ENCODE measurements at regions not wholly inside any gene's neighbourhood (a gene's known extent, or its start where the extent isn't known, plus 50 kb on each side); places are given as distances from the start of the nearest gene placed in this dataset.

- DNase-seq: no peak
Measured at GRCh38 chr22:25351631-25352293, 132.3 kb downstream of the CRYBB2 start.

GRCh38 chr22:25352294-25352680 is 132.8 kb downstream of the CRYBB2 start:
- DNase-seq: no peak

DNA sequence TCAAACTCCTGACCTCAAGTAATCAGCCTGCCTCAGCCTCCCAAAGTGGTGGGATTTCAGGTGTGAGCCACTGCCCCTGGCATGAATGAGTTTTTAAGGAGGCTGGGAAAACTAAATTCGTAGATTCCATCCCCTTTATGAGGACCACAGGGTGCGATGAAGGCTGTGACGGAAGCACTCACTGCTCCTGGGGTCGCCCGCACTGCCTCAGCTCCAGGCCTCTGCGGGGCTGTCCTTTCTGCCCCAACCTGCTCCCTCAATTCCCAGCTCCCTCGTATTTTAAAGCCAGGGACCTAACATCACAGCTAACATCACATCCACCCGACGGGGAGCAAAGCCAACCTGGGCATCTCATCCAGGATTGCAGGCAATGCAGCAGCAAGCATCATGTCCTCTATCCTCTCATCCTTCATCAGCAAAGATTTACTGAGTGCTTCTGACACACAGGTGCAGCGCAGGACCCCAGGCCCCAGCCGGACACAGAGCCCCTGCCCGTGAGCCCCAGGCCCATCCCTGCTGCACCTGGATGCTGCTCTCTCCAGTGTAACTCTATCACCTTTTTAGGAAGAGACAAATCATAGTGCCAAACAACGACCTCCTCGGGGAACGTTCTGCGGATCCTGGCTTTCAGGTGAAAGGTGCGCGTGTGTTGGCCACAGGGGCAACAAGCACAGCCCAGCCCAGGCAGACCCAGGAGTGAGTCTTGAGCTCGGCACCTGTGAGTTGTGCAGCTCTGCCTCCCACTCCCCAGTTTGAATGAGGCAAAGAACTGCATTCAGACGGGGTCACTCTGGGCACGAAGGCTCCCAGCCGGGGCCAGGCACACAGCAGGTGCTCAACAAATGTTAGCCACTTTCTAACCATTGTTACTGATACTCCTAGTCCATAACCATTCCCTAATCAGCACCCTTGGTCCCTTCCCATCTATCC is 134.3 kb downstream of the CRYBB2 start:
- no peak for DNase-seq

- no peak for DNase-seq
Measured at GRCh38 chr22:25354456-25354855, 135.0 kb downstream of the CRYBB2 start.

GRCh38 chr22:25357132-25357455 is 137.7 kb downstream of the CRYBB2 start:
- DNase-seq: no peak

DNA sequence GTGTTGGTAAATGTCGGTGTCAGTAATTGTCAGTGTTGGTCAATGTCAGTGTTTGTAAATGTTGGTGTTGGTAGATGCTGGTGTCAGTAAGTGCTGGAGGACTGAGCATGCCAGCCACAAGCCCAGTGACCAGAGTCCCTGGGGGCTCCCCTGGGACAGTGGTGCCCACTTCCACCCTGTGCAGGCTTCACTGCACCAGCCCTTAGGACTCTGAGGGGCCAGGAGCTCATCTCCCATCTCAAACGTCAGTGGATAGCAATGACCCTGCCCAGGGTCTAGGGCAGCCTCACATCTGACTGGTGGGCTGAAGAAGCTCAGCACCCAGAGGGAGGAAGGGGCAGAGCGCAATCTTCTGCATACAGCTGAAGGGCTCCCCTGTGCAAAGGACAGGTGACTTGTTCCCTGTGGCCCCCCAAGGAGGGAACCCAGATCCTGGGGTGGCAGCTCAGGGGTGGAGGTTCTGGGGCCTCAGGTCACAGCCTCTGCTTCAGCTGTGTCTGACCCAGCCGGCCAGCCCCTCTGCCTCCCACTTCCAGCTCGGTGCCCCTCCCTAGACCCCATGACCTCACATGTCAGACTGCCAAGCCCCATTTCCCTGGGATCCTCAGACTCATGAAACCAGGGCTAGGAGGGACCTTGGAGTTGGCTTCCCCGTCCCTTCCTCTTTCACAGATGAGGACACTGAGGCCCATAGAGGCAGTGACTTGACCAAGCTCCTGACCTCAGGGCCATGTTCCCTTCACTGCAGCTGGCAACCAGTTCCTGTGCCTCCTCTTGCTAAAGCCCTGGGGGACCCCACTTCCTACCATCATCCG is 138.4 kb downstream of the CRYBB2 start:
- DNase-seq: no peak

- no peak for DNase-seq
Measured at GRCh38 chr22:25358421-25359170, 139.2 kb downstream of the CRYBB2 start.

DNA sequence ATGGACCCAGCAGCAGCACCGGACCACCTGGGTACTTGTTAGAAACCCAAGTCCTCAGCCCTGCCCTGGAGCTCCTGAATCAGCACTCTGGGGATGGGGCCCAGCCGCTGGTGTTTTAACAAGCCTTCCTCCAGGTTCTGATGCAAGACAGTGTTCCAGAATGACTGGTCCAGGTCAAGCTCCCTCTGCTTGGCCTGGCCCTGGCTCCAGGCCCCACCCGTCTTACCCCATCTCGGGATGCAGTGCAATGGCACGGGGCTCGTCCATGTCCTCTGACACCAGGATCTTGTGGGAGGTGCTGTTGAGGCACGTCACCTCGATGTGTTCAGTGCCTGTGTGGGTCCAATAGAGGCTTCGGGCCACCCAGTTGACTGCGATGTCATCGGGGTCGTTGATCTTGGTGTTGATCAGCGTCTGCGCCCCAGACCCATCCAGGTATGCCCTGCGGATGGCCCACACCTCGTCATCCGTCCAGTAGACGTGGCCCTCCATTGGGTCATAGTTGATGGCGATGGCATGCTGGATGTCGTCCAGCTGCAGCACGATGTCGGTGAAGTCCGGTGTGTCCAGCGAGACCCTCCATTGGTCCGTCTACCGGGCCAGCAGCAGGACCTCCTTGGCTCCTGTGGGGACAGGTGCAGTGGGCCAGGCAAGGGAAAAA is 140.3 kb downstream of the CRYBB2 start:
- no peak for DNase-seq

GRCh38 chr22:25360411-25360810 is 141.0 kb downstream of the CRYBB2 start:
- no peak for DNase-seq

DNA sequence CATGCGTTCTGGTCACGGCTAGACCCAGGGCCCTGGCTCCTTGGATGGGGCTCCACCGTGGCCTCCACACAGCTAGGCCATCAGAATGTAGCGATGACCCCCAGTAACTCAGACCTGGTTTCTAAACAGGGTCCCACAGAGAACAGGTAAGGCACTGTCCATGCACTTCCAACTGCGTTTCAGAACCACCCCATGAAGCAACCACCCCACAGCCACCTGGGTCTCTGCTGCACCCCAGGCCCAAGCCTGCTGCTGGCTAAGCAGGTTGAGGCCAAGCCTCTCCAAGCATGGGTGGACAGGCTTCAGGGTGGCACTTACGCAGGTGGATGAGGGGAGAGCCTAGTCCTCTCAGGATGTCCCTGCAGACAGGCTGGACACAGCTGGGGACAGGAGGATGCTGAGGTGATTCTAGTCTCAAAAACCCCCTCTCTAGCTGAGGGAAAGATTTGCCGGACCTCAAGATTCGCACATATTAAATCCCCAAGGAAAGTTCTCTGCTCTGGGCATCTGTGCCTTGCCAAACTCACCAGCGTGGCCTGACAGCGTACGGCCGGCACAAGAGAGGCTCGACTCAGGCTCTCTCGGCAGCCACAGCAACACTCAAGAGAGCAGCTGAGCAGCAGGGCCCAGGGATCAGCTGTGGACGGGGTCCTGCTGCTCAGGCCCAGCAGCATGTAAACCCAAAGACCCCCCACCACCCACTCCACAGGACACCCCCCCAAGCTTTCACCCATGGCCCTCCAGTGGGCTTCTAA is 141.6 kb downstream of the CRYBB2 start:
- DNase-seq: no peak

DNA sequence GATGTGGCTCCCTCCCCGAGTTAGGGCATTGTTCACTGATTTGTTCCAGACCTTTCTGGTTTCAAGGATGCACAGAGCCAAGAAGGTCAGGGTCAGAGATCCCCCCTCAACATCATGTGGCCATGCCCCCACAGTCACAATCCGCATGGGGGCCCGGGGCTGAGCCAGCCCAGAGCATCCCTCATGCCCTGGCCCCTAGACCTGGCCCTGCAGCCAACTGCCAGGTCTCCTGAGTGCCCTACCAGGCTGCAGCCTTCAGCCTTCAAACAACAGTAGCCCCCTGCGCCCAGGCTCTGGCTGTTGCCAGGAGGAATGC is 142.4 kb downstream of the CRYBB2 start:
- no peak for DNase-seq

DNA sequence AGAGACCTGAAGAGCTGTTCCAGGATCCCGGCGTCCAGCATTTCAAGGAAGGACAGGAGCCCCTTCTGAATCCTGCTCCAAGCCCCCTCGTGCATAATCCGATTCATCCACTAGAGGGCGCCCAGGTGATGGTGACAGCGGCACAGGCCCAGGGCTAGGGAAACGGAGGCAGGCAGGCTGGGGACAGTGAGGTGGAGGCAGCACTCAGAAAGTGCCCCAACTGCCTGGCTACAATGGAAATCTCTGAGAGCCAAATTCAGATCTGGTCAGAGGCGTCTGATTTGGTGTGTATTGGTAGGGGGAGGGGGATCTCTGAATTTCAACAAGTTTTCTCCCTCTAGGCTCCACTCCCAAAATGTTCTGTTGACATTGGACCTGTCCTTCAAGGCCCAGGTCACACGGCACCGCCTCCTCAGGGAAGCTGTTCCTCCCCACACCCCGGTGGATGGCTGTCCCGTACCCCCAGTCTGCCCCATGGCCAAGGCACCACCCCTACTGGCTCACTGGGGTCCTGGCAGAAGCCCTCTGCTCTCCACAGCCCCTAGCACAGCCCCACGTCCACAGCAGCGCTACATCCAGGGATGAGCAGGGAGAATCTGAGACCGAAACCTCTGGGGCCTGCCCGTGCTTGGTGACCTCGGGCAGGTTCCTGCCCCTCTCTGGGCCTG is 142.9 kb downstream of the CRYBB2 start:
- DNase-seq: peak; percentile 76

DNA sequence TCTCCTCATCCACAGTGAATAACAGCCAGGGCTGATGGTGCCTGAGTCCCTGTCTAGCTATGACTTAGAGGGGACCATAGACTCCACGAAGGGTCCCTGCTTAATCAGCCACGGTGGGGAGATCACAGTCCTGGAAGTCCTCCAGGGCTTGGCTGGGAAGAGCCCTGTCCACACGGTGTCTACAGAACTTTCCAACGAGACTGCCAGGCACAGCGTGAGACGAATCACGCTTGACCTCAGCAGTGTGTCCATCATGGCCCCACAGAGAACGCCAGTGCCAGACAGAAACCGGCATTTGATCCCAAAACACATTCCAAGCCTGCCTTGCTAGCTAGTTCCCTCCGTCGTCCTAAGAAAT is 143.4 kb downstream of the CRYBB2 start:
- no peak for DNase-seq

GRCh38 chr22:25363474-25363873 is 144.0 kb downstream of the CRYBB2 start:
- no peak for DNase-seq

DNA sequence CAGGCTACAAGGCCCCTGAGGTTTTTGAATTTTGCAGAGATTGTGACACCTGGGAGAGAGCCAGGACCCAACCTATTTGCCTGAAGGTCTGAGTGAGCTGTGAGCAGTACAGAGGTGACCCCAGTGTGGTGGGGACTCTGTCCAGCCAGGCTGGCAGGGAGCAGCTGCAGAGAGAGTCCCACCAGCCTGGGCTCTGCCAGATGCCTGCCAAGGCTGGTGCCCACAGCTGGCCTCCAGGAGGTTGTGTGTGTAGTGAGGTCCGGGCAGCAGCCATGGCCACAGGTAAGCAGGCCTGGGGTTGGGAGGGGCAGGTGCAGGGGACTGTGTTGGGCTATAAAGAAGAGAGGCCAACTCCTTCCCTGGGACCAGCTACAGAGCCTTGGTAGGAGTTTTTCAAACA is 144.8 kb downstream of the CRYBB2 start:
- no peak for DNase-seq

DNA sequence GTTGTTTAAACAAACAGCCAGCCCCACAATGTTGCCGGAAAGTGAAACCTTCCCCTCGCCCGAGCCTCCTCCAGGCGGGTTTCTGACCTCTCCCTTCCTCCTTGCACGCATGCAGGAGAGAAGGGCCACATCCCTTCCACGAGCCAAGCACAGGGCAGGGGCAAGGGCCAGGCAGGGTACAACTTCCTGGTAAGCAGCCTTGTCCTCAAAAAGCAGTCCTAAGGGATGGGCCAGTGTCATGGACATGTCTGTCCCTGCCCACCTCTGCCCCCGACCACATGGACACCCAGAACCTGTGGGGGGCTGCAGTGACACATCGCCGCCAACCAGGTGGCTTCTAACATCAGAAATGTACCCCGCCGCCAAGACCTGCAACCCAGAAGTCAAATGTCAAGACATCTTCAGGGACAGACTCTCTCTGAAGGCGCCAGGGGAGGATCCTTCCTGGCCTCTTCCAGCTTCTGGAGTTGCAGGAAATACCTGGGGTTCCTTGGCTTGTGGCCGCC is 145.3 kb downstream of the CRYBB2 start:
- DNase-seq: no peak

DNA sequence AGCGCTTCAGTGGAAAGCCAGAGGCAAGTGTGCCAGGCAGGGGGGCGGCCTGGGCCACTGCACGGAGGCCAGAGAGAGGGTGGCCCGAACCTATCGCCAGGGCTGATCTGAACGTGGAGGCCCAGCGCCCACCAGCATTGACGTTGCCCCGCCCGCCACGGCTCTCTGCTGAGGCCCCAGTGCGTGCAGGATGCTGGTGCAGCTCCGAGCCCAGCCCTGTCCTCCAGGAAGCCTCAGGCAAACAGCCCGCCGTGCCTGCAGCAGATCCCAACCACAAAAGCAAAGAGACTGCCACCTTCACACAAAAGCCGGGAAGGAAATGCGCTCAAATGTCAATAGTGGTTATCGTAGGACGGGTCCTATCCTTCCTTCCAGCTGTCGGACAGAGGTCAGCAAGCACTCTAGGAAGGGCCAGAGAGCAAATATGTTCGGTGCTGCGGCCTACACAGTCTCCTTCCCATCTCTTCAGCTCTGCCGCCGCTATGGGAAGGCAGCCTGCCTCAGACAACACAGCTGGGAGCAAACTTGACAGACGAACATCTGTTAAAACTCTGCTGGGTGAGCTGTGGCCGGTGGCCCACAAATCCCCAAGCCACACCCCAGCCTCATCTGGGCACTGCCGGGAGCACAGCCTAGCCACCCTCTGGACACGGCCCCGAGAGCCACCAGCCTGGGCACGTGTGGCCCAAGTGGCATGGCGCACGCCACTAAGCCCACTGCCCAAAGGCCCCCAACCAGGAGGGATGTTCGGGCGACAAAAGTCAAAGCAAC is 146.2 kb downstream of the CRYBB2 start:
- peak; percentile 41 for DNase-seq

DNA sequence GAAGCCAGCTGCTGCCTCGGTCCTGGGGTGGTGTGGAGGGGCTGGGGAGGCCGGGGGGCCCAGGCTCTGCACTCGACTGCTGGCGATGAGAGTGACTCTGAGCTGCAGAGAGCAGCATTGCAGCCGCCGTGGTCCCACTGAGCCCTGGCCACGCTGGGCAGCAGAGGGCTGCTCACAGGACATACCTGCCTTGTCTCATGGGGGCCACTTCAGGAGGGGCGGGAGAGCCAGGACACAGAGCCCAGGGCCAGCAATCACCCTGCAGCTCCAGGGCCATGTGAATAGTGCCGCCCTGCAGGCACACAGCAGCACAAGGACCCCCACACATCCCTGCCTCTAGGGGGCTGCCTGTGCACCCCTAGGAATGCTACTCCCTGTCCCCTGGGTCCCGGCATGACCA is 147.0 kb downstream of the CRYBB2 start:
- no peak for DNase-seq

- no peak for DNase-seq
Measured at GRCh38 chr22:25366876-25367466, 147.5 kb downstream of the CRYBB2 start.

- DNase-seq: no peak
Measured at GRCh38 chr22:25367756-25368155, 148.3 kb downstream of the CRYBB2 start.

All from dermis blood vessel endothelial cell (primary cell).